Keratinocyte (primary cell): ENCODE measurements at regions not wholly inside any gene's neighbourhood (a gene's known extent, or its start where the extent isn't known, plus 50 kb on each side); places are given as distances from the start of the nearest gene placed in this dataset.

ENCODE experiments used
- DNase-seq: peaks from one replicate; pipeline ENCODE4 v3.0.0-alpha.2; 2011; ENCODE audit warnings: low read depth, missing footprints, low spot score
- FAIRE-seq: peaks from 2 replicates; lab custom pipeline; 2011; peaks lifted over from hg19 to GRCh38; lab: Jason Lieb, UNC
- H2AFZ ChIP-seq: 2 replicates; pipeline ENCODE4 v1.6.0; 2012; ENCODE audit warnings: low read length, control low read depth, inconsistent platforms; ENCODE audit not compliant: control insufficient read depth
- H3K27ac ChIP-seq: 2 replicates; pipeline ENCODE4 v1.5.1; 2011; ENCODE audit warnings: low read length; ENCODE audit not compliant: control insufficient read depth, insufficient read depth
- H3K27me3 ChIP-seq: 3 replicates; pipeline ENCODE4 v1.6.0; 2011; ENCODE audit warnings: low read length; ENCODE audit not compliant: control insufficient read depth, insufficient read depth; ENCODE audit errors: extremely low read depth
- H3K36me3 ChIP-seq, 2 experiments: 2 replicates in 1 of 2; 3 replicates in 1 of 2; pipeline ENCODE4 v1.5.1; 2011; ENCODE audit warnings: low read length in 2 of 2, mild to moderate bottlenecking in 1 of 2; ENCODE audit not compliant: control insufficient read depth in 2 of 2, insufficient read depth in 2 of 2; ENCODE audit errors: extremely low read depth in 1 of 2
- H3K4me1 ChIP-seq: 3 replicates; pipeline ENCODE4 v1.5.1; 2011; ENCODE audit warnings: low read length; ENCODE audit not compliant: control insufficient read depth, insufficient read depth; ENCODE audit errors: extremely low read depth
- H3K4me2 ChIP-seq: 3 replicates; pipeline ENCODE4 v1.6.0; 2011; ENCODE audit warnings: low read depth, low read length; ENCODE audit not compliant: control insufficient read depth, insufficient read depth; ENCODE audit errors: extremely low read depth
- H3K4me3 ChIP-seq, 3 experiments: fragments of 200-600 bp in 1 of 3; sonication (generic) in 1 of 3; 2 replicates in 2 of 3; 3 replicates in 1 of 3; pipeline ENCODE4 v1.5.1; 2011 to 2016; ENCODE audit warnings: low read length in 3 of 3, mild to moderate bottlenecking in 3 of 3, control low read depth in 2 of 3, inconsistent platforms in 1 of 3, low read depth in 1 of 3, mixed read lengths in 1 of 3, mixed run types in 1 of 3, moderate library complexity in 1 of 3; ENCODE audit not compliant: control insufficient read depth in 2 of 3, insufficient read depth in 2 of 3; ENCODE audit errors: extremely low read depth in 1 of 3
- H3K79me2 ChIP-seq: 2 replicates; pipeline ENCODE4 v1.6.0; 2012; ENCODE audit warnings: low read length; ENCODE audit not compliant: control insufficient read depth, insufficient read depth
- H3K9ac ChIP-seq: 3 replicates; pipeline ENCODE4 v1.6.0; 2011; ENCODE audit warnings: low read length; ENCODE audit not compliant: control insufficient read depth, insufficient read depth; ENCODE audit errors: extremely low read depth
- H3K9me1 ChIP-seq: 3 replicates; pipeline ENCODE4 v1.6.0; 2011; ENCODE audit warnings: low read length; ENCODE audit not compliant: control insufficient read depth, insufficient read depth; ENCODE audit errors: extremely low read depth
- H3K9me3 ChIP-seq: 2 replicates; pipeline ENCODE4 v1.5.1; 2012; ENCODE audit warnings: low read depth, low read length; ENCODE audit not compliant: control insufficient read depth
- H4K20me1 ChIP-seq: 3 replicates; pipeline ENCODE4 v1.6.0; 2011; ENCODE audit warnings: low read length; ENCODE audit not compliant: control insufficient read depth, insufficient read depth; ENCODE audit errors: extremely low read depth
- CTCF ChIP-seq, 3 experiments: IDR thresholded peaks in 1 of 3; conservative IDR thresholded peaks in 1 of 3; optimal IDR thresholded peaks in 1 of 3; 2 replicates in 2 of 3; 3 replicates in 1 of 3; pipeline versions ENCODE3 to v1.5.1; 2011; ENCODE audit warnings: low read length in 3 of 3, mild to moderate bottlenecking in 3 of 3, moderate library complexity in 2 of 3, control low read depth in 1 of 3, inconsistent platforms in 1 of 3; ENCODE audit not compliant: insufficient read depth in 2 of 3; ENCODE audit errors: extremely low read depth in 1 of 3
- EZH2 ChIP-seq: IDR thresholded peaks from one replicate; pipeline ENCODE4 v1.6.1; 2012; ENCODE audit warnings: inconsistent platforms, mild to moderate bottlenecking, low read length, moderate library complexity
- dilution Hi-C: fragments of 300-500 bp; cut with MboI; formaldehyde crosslinking; loops from one replicate; pipeline ENCODE4 v1.7.0; 2020; ENCODE audit warnings: low sequenced_read_pairs; ENCODE audit not compliant: extremely low pct_ligation_motif_present

GRCh38 chr16:52271088-52271750 lies 275.7 kb downstream of the TOX3 start:
- no peaks in the 10 kb centered on the region for H3K79me2 ChIP-seq
- DNase-seq, result no peak
- no peak overlapping the region for H3K9ac ChIP-seq
- no peaks in the 10 kb centered on the region for H3K4me1 ChIP-seq
- TF ChIP-seq CTCF (optimal IDR thresholded peaks at IDR 0.05 in 1 of 3, IDR thresholded peaks at IDR 0.05 in 1 of 3, conservative IDR thresholded peaks at IDR 0.05 in 1 of 3; ENCODE audit: extremely low read depth in 1 of 3, insufficient read depth in 2 of 3, low read length in 3 of 3) (no peak), EZH2 (no peak)
- H4K20me1 ChIP-seq, result no peaks in the 10 kb centered on the region
- H2AFZ ChIP-seq, result no peak overlapping the region
- no peaks in the 10 kb centered on the region for H3K36me3 ChIP-seq
- no peak overlapping the region for H3K4me2 ChIP-seq
- no peak overlapping the region for H3K27ac ChIP-seq
- dilution Hi-C loops, result no loop called here
- no peak for FAIRE-seq
- no peak overlapping the region for H3K4me3 ChIP-seq
- no peaks in the 10 kb centered on the region for H3K9me3 ChIP-seq
- H3K27me3 ChIP-seq, result no peaks in the 10 kb centered on the region
- no peaks in the 10 kb centered on the region for H3K9me1 ChIP-seq

- Histone ChIP-seq H3K9me3 (no peaks in the 10 kb centered on the region), H3K79me2 (no peaks in the 10 kb centered on the region), H3K4me3 (no peak overlapping the region), H3K9me1 (no peaks in the 10 kb centered on the region), H4K20me1 (no peaks in the 10 kb centered on the region), H2AFZ (no peak overlapping the region), H3K4me1 (no peaks in the 10 kb centered on the region), H3K9ac (no peak overlapping the region), H3K4me2 (no peak overlapping the region), H3K36me3 (no peaks in the 10 kb centered on the region), H3K27me3 (no peaks in the 10 kb centered on the region), H3K27ac (no peak overlapping the region)
- FAIRE-seq (no peak), DNase-seq (no peak)
- TF ChIP-seq CTCF (optimal IDR thresholded peaks at IDR 0.05 in 1 of 3, IDR thresholded peaks at IDR 0.05 in 1 of 3, conservative IDR thresholded peaks at IDR 0.05 in 1 of 3; ENCODE audit: extremely low read depth in 1 of 3, insufficient read depth in 2 of 3, low read length in 3 of 3) (no peak), EZH2 (no peak)
- dilution Hi-C loops, result no loop called here
Observed at GRCh38 chr16:52265446-52265861, 281.5 kb downstream of the TOX3 start.
